22Rv1 (cell line): ENCODE measurements at regions not wholly inside any gene's neighbourhood (a gene's known extent, or its start where the extent isn't known, plus 50 kb on each side); places are given as distances from the start of the nearest gene placed in this dataset.

Experiments
- ZFX ChIP-seq: fragments of 450-650 bp; IDR thresholded peaks from 2 replicates; pipeline ENCODE4 v1.6.1; 2017; ENCODE audit warnings: antibody characterized with exemption, borderline replicate concordance
- TF ChIP-seq, protein P1 (sequence below): fragments of 450-650 bp; IDR thresholded peaks from 2 replicates; pipeline ENCODE4 v1.5.1; 2017; ENCODE audit warnings: mild to moderate bottlenecking

DNA sequence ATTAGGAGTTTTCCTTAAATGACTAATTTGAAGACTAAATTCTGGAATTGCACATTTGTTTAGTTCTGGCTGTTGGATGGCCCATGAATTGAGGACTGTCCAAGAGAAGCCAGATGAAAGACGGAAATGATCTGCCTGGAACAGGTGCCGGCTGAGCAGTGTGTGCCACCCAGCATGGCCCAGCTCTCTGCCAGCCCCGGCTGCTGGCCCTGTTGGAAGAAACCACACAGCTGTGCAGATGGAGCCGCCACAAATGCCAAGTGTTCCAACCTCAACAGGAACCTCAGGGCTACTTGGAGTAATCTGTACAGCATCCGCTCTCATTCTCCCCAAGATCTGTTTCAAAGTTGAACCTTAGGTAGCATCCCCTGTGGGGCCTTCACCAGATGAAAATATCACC lies 67.0 kb upstream of the STARD13 start:
- TF ChIP-seq, protein P1, sequence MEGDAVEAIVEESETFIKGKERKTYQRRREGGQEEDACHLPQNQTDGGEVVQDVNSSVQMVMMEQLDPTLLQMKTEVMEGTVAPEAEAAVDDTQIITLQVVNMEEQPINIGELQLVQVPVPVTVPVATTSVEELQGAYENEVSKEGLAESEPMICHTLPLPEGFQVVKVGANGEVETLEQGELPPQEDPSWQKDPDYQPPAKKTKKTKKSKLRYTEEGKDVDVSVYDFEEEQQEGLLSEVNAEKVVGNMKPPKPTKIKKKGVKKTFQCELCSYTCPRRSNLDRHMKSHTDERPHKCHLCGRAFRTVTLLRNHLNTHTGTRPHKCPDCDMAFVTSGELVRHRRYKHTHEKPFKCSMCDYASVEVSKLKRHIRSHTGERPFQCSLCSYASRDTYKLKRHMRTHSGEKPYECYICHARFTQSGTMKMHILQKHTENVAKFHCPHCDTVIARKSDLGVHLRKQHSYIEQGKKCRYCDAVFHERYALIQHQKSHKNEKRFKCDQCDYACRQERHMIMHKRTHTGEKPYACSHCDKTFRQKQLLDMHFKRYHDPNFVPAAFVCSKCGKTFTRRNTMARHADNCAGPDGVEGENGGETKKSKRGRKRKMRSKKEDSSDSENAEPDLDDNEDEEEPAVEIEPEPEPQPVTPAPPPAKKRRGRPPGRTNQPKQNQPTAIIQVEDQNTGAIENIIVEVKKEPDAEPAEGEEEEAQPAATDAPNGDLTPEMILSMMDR: no peak
- TF ChIP-seq ZFX: no peak
